ENCODE measurements at regions not wholly inside any gene's neighbourhood (a gene's known extent, or its start where the extent isn't known, plus 50 kb on each side); places are given as distances from the start of the nearest gene placed in this dataset.
A peak's percentile ranks its signal among the peaks of the same experiment; 100 is the strongest.

GRCh38 chr2:43129676-43130547 is 96.5 kb downstream of the ZFP36L2 start:
- Histone ChIP-seq H3K27ac (peak overlapping the region; percentile 42 to 73), H3K4me3 (no peak overlapping the region)
- TF ChIP-seq CTCF (IDR thresholded peaks at IDR 0.05): no peak
- DNase-seq (ENCODE audit: low spot score): no peak

GRCh38 chr2:43128559-43128955 is 97.8 kb downstream of the ZFP36L2 start:
- no peak for DNase-seq (ENCODE audit: low spot score)
- TF ChIP-seq CTCF (IDR thresholded peaks at IDR 0.05): no peak
- peak overlapping the region in 1 of 2 donors; percentile 73 for H3K27ac ChIP-seq
- H3K4me3 ChIP-seq: no peak overlapping the region

GRCh38 chr2:43127941-43128558 is 98.4 kb downstream of the ZFP36L2 start:
- Histone ChIP-seq H3K27ac (peak overlapping the region in 1 of 2 donors; percentile 73), H3K4me3 (no peak overlapping the region)
- no peak for DNase-seq (ENCODE audit: low spot score)
- no peak for TF ChIP-seq CTCF (IDR thresholded peaks at IDR 0.05)

GRCh38 chr2:43127208-43127940 is 99.0 kb downstream of the ZFP36L2 start:
- H3K27ac ChIP-seq: peak overlapping the region in 1 of 2 donors; percentile 73
- DNase-seq (ENCODE audit: low spot score): no peak

GRCh38 chr2:43126817-43127207 is 99.6 kb downstream of the ZFP36L2 start:
- no peak overlapping the region for H3K27ac ChIP-seq
- DNase-seq (ENCODE audit: low spot score): no peak
- H3K4me3 ChIP-seq: no peak overlapping the region
- TF ChIP-seq CTCF (IDR thresholded peaks at IDR 0.05): no peak

More at GRCh38 chr2:43127208-43127940, 99.0 kb downstream of the ZFP36L2 start:
- TF ChIP-seq CTCF (IDR thresholded peaks at IDR 0.05): peak; percentile 20
- no peak overlapping the region for H3K4me3 ChIP-seq

- TF ChIP-seq CTCF (IDR thresholded peaks at IDR 0.05): no peak
- DNase-seq (ENCODE audit: low spot score): no peak
- Histone ChIP-seq H3K27ac (no peak overlapping the region), H3K4me3 (no peak overlapping the region)
Observed at GRCh38 chr2:43125090-43125998, 101.1 kb downstream of the ZFP36L2 start.

All from coronary artery (tissue), 2 donors.